Spleen (tissue), 7 donors: ENCODE measurements at regions not wholly inside any gene's neighbourhood (a gene's known extent, or its start where the extent isn't known, plus 50 kb on each side); places are given as distances from the start of the nearest gene placed in this dataset.

ENCODE experiments used
- POLR2A ChIP-seq, 3 donors: fragments of 450-650 bp; IDR thresholded peaks; one replicate each; pipeline ENCODE4 v1.5.1; 2017; ENCODE audit warnings: antibody characterized with exemption in 3 of 3, mild to moderate bottlenecking in 1 of 3
- TF ChIP-seq, protein P1 (sequence below), 11 experiments: fragments of 200-600 bp in 7 of 11; fragments of 450-650 bp in 4 of 11; sonication (generic) in 4 of 11; IDR thresholded peaks in 8 of 11; conservative IDR thresholded peaks in 3 of 11; 1 replicate in 7 of 11; 2 replicates in 4 of 11; pipeline versions ENCODE4 v1.4.0 to v1.8.0; 2016 to 2021; ENCODE audit warnings: antibody characterized with exemption in 11 of 11, inconsistent platforms in 4 of 11, mild to moderate bottlenecking in 1 of 11
- donor health status: DM: no; HTN: no; CAD: no; lungs with moderate emphysema.
- donor health status: DM: no; HTN: no; CAD: no.
- donor health status: DM: no; HTN: no; CAD: no.

DNA sequence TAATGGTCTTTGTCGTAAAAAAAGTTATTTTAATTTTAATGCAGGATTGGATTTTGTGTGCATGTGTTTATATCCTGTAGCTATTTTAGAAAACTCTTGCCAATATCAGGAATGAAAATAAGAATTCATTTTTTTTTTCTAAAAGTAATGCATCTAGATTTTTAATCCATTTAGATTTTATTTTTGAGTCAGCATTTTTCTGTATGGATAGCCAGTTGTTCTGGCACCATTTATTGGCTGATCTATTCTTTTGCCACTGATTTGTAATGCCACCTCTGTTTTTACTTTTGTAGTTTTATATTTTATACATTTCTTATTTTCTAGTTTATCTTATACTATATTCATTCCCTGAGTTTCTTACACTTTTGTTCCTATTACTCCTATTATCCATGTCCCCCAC is 343.0 kb downstream of the FOXG1 start:
- TF ChIP-seq, protein P1, sequence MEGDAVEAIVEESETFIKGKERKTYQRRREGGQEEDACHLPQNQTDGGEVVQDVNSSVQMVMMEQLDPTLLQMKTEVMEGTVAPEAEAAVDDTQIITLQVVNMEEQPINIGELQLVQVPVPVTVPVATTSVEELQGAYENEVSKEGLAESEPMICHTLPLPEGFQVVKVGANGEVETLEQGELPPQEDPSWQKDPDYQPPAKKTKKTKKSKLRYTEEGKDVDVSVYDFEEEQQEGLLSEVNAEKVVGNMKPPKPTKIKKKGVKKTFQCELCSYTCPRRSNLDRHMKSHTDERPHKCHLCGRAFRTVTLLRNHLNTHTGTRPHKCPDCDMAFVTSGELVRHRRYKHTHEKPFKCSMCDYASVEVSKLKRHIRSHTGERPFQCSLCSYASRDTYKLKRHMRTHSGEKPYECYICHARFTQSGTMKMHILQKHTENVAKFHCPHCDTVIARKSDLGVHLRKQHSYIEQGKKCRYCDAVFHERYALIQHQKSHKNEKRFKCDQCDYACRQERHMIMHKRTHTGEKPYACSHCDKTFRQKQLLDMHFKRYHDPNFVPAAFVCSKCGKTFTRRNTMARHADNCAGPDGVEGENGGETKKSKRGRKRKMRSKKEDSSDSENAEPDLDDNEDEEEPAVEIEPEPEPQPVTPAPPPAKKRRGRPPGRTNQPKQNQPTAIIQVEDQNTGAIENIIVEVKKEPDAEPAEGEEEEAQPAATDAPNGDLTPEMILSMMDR (IDR thresholded peaks at IDR 0.05 in 8 of 11, conservative IDR thresholded peaks at IDR 0.05 in 3 of 11): no peak
- no peak for TF ChIP-seq POLR2A (IDR thresholded peaks at IDR 0.05)
